GM10266 (cell line): ENCODE measurements at regions not wholly inside any gene's neighbourhood (a gene's known extent, or its start where the extent isn't known, plus 50 kb on each side); places are given as distances from the start of the nearest gene placed in this dataset.

ENCODE experiments used
- DNase-seq: peaks from one replicate; pipeline ENCODE4 v3.0.0; 2012; ENCODE audit errors: extremely low spot score
- CTCF ChIP-seq: IDR thresholded peaks from 2 replicates; pipeline ENCODE4 v1.5.1; 2012; ENCODE audit warnings: mild to moderate bottlenecking, low read depth; ENCODE audit not compliant: control insufficient read depth, insufficient read depth; ENCODE audit errors: missing control alignments

- no peak for DNase-seq
- TF ChIP-seq CTCF = no peak
These were observed 879.9 kb downstream of the TUSC7 start for GRCh38 chr3:117589454-117589853.

GRCh38 chr3:117595615-117596014, 886.0 kb downstream of the TUSC7 start:
- DNase-seq = no peak
- no peak for TF ChIP-seq CTCF

GRCh38 chr3:117596503-117596902, 886.9 kb downstream of the TUSC7 start:
- TF ChIP-seq CTCF = no peak
- DNase-seq = no peak

- TF ChIP-seq CTCF = no peak
- DNase-seq = no peak
These were observed 888.3 kb downstream of the TUSC7 start for GRCh38 chr3:117597865-117598264.

GRCh38 chr3:117600112-117600511, 890.5 kb downstream of the TUSC7 start:
- no peak for DNase-seq
- TF ChIP-seq CTCF = no peak

- DNase-seq = no peak
- TF ChIP-seq CTCF = no peak
These were observed 891.1 kb downstream of the TUSC7 start for GRCh38 chr3:117600666-117601065.

- DNase-seq = no peak
- no peak for TF ChIP-seq CTCF
These were observed 892.6 kb downstream of the TUSC7 start for GRCh38 chr3:117602058-117602644.
